GM12801 (cell line): ENCODE measurements at regions not wholly inside any gene's neighbourhood (a gene's known extent, or its start where the extent isn't known, plus 50 kb on each side); places are given as distances from the start of the nearest gene placed in this dataset.

Experiments
- TF ChIP-seq, protein P1 (sequence below): IDR thresholded peaks from one replicate; pipeline ENCODE4 v1.5.1; 2011; ENCODE audit warnings: control low read depth; ENCODE audit not compliant: insufficient read length; ENCODE audit errors: extremely low read depth

DNA sequence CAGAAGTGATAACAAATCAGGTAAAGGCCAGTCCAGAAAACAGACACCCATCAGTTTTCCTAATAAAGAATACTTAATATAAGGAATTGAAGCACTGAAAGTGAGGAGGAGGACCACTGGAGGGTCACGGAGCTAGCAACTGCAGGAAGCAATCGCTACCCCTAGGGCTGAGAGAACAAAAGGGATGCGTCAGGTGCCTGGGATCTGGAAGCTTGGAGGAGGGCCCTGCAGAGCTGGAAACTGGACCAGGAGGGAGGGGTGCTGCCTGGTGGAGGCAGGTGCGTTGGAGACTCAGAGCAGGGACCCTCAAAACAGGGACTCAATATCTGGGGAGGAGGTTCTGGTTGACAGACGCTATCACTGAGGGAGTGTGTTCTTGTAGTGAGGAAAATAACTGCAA lies 308.1 kb upstream of the RASGRP1 start:
- TF ChIP-seq, protein P1, sequence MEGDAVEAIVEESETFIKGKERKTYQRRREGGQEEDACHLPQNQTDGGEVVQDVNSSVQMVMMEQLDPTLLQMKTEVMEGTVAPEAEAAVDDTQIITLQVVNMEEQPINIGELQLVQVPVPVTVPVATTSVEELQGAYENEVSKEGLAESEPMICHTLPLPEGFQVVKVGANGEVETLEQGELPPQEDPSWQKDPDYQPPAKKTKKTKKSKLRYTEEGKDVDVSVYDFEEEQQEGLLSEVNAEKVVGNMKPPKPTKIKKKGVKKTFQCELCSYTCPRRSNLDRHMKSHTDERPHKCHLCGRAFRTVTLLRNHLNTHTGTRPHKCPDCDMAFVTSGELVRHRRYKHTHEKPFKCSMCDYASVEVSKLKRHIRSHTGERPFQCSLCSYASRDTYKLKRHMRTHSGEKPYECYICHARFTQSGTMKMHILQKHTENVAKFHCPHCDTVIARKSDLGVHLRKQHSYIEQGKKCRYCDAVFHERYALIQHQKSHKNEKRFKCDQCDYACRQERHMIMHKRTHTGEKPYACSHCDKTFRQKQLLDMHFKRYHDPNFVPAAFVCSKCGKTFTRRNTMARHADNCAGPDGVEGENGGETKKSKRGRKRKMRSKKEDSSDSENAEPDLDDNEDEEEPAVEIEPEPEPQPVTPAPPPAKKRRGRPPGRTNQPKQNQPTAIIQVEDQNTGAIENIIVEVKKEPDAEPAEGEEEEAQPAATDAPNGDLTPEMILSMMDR: no peak

DNA sequence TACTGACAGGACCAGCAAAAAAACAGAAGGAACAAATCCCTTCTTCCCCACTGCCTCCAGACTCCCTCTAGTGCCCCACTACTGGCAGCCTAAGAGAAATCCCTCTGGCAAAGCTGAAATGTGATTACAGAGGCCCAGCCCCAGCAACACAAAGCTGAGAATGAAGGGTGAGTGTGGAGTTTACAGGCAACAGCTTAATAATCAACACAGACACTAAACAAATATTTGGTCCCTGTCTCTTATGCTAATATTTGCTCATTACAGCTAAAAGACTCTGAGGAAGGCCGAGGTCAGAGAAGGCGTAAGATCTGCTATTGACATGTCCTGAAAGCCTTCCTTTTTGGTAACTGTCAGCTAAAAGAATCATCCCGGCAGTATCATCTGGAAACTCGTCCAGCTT lies 308.5 kb upstream of the RASGRP1 start:
- TF ChIP-seq, protein P1: no peak

DNA sequence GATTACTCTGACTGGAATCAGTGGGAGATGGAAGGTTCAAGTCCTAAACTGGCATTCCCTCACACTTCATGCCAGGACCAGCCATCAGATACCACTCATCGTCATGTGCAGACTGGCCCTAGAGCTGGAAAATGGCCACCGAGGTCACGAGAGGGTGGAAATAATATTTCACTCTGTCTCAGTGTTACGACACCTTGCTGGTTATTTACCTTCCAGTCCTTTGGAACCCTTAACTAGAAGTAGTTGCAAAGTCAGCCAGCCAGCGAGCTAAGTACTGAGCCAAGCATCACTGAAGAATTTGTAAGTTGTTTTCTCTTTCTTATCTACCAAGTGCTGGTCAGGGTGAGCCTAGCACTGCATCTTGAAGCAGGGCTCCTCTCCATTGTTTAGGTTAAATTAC lies 309.9 kb upstream of the RASGRP1 start:
- TF ChIP-seq, protein P1: no peak

DNA sequence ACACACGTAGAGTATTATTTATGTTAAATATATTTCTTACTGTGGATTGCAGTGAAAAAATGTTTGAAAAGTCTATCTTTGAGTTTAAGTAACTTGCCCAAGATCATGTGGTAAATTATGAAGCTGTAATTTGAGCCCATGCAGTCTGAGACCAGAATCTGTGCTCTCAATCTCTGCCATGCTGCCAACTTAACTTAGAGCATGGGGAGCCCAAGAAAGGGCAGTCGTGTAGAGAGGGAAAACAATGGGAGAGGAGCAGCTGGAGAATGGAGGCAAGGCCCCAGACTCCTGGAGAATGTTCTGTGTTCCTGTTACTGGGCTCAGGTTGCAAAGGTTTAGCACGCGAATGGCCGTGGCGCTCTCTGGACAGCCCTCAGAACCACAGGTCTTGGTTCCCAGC lies 311.6 kb upstream of the RASGRP1 start:
- TF ChIP-seq, protein P1: no peak

DNA sequence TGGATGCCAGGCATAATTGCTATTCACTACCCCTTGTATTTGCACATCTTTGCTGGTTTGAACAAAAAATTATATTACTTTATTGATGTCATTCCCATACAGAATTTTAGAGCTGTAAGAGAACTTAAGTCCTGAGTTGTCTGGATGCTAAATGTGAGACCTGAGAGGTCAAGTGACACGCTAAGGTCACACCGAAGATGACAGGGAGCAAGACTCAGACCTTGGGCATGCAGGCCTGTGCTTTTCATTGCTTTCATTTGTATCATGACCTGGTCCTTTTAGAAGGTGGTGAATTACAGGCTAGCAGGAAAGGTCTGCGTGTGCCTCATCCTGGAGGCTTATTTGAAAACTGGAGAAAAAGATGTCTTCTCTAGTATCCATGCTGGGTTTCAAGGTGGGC lies 312.0 kb upstream of the RASGRP1 start:
- TF ChIP-seq, protein P1: no peak

DNA sequence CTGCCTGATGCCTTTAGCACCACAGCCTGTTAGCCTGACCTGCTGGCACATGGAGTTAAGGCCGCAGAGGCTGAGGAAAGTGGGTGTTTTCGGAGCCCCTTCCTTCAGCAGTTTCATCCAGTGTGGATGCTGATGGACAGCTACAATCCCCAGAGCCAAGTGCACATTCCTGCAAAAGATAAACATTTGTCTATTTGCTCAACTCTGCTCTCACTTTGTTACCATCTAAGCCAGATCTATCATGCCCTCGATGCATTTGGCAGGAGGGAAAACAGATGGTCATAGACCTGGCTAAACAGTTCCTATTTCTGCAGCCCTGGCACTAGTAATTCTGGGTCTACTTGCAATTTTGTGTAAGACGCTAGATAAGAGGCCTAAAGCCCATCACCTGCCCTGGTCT lies 312.9 kb upstream of the RASGRP1 start:
- TF ChIP-seq, protein P1: no peak

DNA sequence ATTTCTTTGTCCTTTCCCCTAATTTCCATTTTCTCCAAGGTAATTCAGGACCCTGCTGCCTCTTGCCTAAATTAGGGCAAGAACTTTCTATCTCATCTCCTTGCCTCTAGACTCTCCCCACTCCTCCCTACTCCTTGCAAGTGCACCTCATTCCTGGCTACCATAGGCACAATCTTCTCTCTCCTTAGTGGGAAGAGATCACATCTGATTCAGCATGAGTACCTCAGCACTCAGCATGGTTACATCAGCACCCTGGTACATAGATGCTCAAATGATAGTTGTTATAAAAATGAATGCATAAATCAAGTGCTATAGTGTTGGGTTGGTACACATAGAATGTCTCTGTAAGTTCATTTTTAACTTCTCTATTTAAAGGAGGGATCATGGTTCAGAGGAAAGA lies 313.4 kb upstream of the RASGRP1 start:
- TF ChIP-seq, protein P1: no peak

DNA sequence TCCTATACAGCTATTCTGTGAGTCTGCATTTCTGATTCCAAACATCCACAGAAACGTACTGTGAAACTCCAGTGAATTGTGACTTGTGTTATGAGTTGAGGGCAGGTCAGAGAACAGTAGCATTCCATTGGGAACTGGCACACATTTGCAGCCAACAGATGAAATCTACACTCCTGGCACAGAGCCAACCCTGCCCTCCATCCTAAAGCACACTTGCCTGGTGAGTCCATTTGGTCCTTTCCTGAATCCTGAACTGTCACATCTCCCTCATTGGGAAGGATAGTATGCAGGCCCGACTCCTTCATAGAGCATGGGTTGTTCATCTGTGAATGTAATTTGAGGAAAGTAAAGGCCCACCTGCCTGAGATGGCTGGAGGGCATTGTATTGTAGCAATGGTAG lies 314.3 kb upstream of the RASGRP1 start:
- TF ChIP-seq, protein P1: no peak
